Smooth muscle cell (in vitro differentiated cells): ENCODE measurements at regions not wholly inside any gene's neighbourhood (a gene's known extent, or its start where the extent isn't known, plus 50 kb on each side); places are given as distances from the start of the nearest gene placed in this dataset.

Experiments
- DNase-seq: peaks from one replicate; lab custom pipeline; 2025; ENCODE audit not compliant: unreplicated experiment; lab: John Stamatoyannopoulos, UW
- H2AFZ ChIP-seq: fragments of 200-600 bp; sonication (generic); 2 replicates; pipeline ENCODE4 v1.6.0; 2016; ENCODE audit warnings: antibody characterized with exemption, low read depth, mild to moderate bottlenecking
- H3F3A ChIP-seq: fragments of 200-600 bp; sonication (generic); 2 replicates; pipeline ENCODE4 v1.6.0; 2017; ENCODE audit warnings: antibody characterized with exemption, low read depth
- H3K27ac ChIP-seq: fragments of 200-600 bp; sonication (generic); 2 replicates; pipeline ENCODE4 v1.5.1; 2016; ENCODE audit warnings: low read depth, mild to moderate bottlenecking
- H3K27me3 ChIP-seq: fragments of 200-600 bp; sonication (generic); 2 replicates; pipeline ENCODE4 v1.6.1; 2016; ENCODE audit warnings: low read depth, mild to moderate bottlenecking
- H3K36me3 ChIP-seq: fragments of 200-600 bp; sonication (generic); 2 replicates; pipeline ENCODE4 v1.5.1; 2016; ENCODE audit warnings: low read depth
- H3K4me1 ChIP-seq: fragments of 200-600 bp; sonication (generic); 2 replicates; pipeline ENCODE4 v1.5.1; 2016; ENCODE audit warnings: low read depth
- H3K4me2 ChIP-seq: fragments of 200-600 bp; sonication (generic); 2 replicates; pipeline ENCODE4 v1.6.0; 2016; ENCODE audit warnings: mild to moderate bottlenecking
- H3K4me3 ChIP-seq: fragments of 200-600 bp; sonication (generic); 2 replicates; pipeline ENCODE4 v1.5.1; 2016; ENCODE audit warnings: mild to moderate bottlenecking
- H3K79me2 ChIP-seq: fragments of 200-600 bp; sonication (generic); 2 replicates; pipeline ENCODE4 v1.6.0; 2016; ENCODE audit warnings: low read depth, mild to moderate bottlenecking
- H3K9ac ChIP-seq: fragments of 200-600 bp; sonication (generic); 2 replicates; pipeline ENCODE4 v1.6.0; 2016; ENCODE audit warnings: low read depth
- H3K9me3 ChIP-seq: fragments of 200-600 bp; sonication (generic); replicated peaks from 2 replicates; pipeline ENCODE4 v1.5.1; 2016; ENCODE audit warnings: low read depth
- H4K20me1 ChIP-seq: fragments of 200-600 bp; sonication (generic); 2 replicates; pipeline ENCODE4 v1.6.0; 2016; ENCODE audit warnings: low read depth
- CTCF ChIP-seq: fragments of 200-600 bp; sonication (generic); IDR thresholded peaks from 2 replicates; pipeline ENCODE4 v1.5.1; 2017; ENCODE audit warnings: borderline replicate concordance, mild to moderate bottlenecking, antibody characterized with exemption; ENCODE audit not compliant: insufficient read depth, poor library complexity, severe bottlenecking
- WGBS: methylation state at CpG from one replicate; pipeline ENCODE4 v1.1.7; 2016; ENCODE audit warnings: low lambda C conversion rate; 5-methylcytosine and 5-hydroxymethylcytosine counted together

- no peak overlapping the region for H2AFZ ChIP-seq
- H3K9me3 ChIP-seq: no peaks in the 10 kb centered on the region
- H3F3A ChIP-seq: no peaks in the 10 kb centered on the region
- H3K27me3 ChIP-seq: no peaks in the 10 kb centered on the region
- no peak for DNase-seq
- no peak for TF ChIP-seq CTCF
- H3K9ac ChIP-seq: no peak overlapping the region
- 70% methylated on average over 4 of the region's 4 CpGs for WGBS
- H3K4me3 ChIP-seq: no peak overlapping the region
- no peak overlapping the region for H3K27ac ChIP-seq
- H3K4me2 ChIP-seq: no peak overlapping the region
- H3K36me3 ChIP-seq: no peaks in the 10 kb centered on the region
- H3K79me2 ChIP-seq: no peaks in the 10 kb centered on the region
- H4K20me1 ChIP-seq: no peaks in the 10 kb centered on the region
- H3K4me1 ChIP-seq: no peaks in the 10 kb centered on the region
These were observed 870.1 kb downstream of the KCNJ2 start for GRCh38 chr17:71039391-71039790.

- Histone ChIP-seq H3K9me3 (no peaks in the 10 kb centered on the region), H3K9ac (no peak overlapping the region), H3K4me2 (no peak overlapping the region), H3K27ac (no peak overlapping the region), H3K79me2 (no peaks in the 10 kb centered on the region), H3K36me3 (no peaks in the 10 kb centered on the region), H3F3A (no peaks in the 10 kb centered on the region), H4K20me1 (no peaks in the 10 kb centered on the region), H3K27me3 (no peaks in the 10 kb centered on the region), H2AFZ (no peak overlapping the region), H3K4me3 (no peak overlapping the region), H3K4me1 (no peaks in the 10 kb centered on the region)
- 92% methylated on average over 1 of the region's 1 CpG for WGBS
- DNase-seq: no peak
- no peak for TF ChIP-seq CTCF
These were observed 883.6 kb downstream of the KCNJ2 start for GRCh38 chr17:71052971-71053370.

- no peak overlapping the region for H3K4me2 ChIP-seq
- DNase-seq: no peak
- no peak overlapping the region for H3K4me3 ChIP-seq
- no peaks in the 10 kb centered on the region for H3F3A ChIP-seq
- no peak overlapping the region for H3K27ac ChIP-seq
- H2AFZ ChIP-seq: no peak overlapping the region
- no peaks in the 10 kb centered on the region for H3K4me1 ChIP-seq
- no peak for TF ChIP-seq CTCF
- no peaks in the 10 kb centered on the region for H3K9me3 ChIP-seq
- H3K36me3 ChIP-seq: no peaks in the 10 kb centered on the region
- no peaks in the 10 kb centered on the region for H4K20me1 ChIP-seq
- H3K9ac ChIP-seq: no peak overlapping the region
- no peaks in the 10 kb centered on the region for H3K79me2 ChIP-seq
- no peaks in the 10 kb centered on the region for H3K27me3 ChIP-seq
These were observed 885.8 kb downstream of the KCNJ2 start for GRCh38 chr17:71055128-71055527.

GRCh38 chr17:71057448-71057847, 888.1 kb downstream of the KCNJ2 start:
- H3K36me3 ChIP-seq: no peaks in the 10 kb centered on the region
- H3K27ac ChIP-seq: no peak overlapping the region
- H3K79me2 ChIP-seq: no peaks in the 10 kb centered on the region
- WGBS: 94% methylated on average over 6 of the region's 6 CpGs
- no peak for TF ChIP-seq CTCF
- no peaks in the 10 kb centered on the region for H3K27me3 ChIP-seq
- H4K20me1 ChIP-seq: no peaks in the 10 kb centered on the region
- no peak overlapping the region for H3K4me2 ChIP-seq
- H3K4me3 ChIP-seq: no peak overlapping the region
- H3K9me3 ChIP-seq: no peaks in the 10 kb centered on the region
- no peak for DNase-seq
- H3K4me1 ChIP-seq: no peaks in the 10 kb centered on the region
- H2AFZ ChIP-seq: no peak overlapping the region
- no peak overlapping the region for H3K9ac ChIP-seq
- no peaks in the 10 kb centered on the region for H3F3A ChIP-seq
